ENCODE measurements at regions not wholly inside any gene's neighbourhood (a gene's known extent, or its start where the extent isn't known, plus 50 kb on each side); places are given as distances from the start of the nearest gene placed in this dataset.
A peak's percentile ranks its signal among the peaks of the same experiment; 100 is the strongest.
"Not testable (repeated sequence)": the region's sequence is repeated elsewhere in the genome, so short reads cannot be mapped to it uniquely, and the experiment has no call there.

- DNase-seq; H3K9me3 ChIP-seq; intact Hi-C loops (cut with DNase I, micrococcal nuclease); H3K36me3 ChIP-seq (ENCODE audit: low read depth); ATAC-seq; H3K4me3 ChIP-seq; H3K4me1 ChIP-seq (ENCODE audit: low read depth): not testable (repeated sequence)
Measured at GRCh38 chr1:145553795-145554194, 54.0 kb upstream of the GPR89A start.

- DNase-seq (no peak), ATAC-seq (no peak)
- no peak overlapping the region for H3K4me3 ChIP-seq
- TF ChIP-seq CTCF (IDR thresholded peaks at IDR 0.05) = no peak
- H3K36me3 ChIP-seq (ENCODE audit: low read depth) = no peaks in the 10 kb centered on the region
- no peaks in the 10 kb centered on the region for H3K4me1 ChIP-seq (ENCODE audit: low read depth)
- H3K9me3 ChIP-seq = no peaks in the 10 kb centered on the region
- intact Hi-C loops (cut with DNase I, micrococcal nuclease) = no loop called here
Measured at GRCh38 chr1:145545055-145545454, 62.7 kb upstream of the GPR89A start.

- ATAC-seq; DNase-seq; H3K9me3 ChIP-seq; intact Hi-C loops (cut with DNase I, micrococcal nuclease); H3K36me3 ChIP-seq (ENCODE audit: low read depth); H3K4me1 ChIP-seq (ENCODE audit: low read depth); H3K4me3 ChIP-seq: not testable (repeated sequence)
Measured at GRCh38 chr1:145541685-145542084, 66.1 kb upstream of the GPR89A start.

GRCh38 chr1:145541246-145541645, 66.5 kb upstream of the GPR89A start:
- intact Hi-C loops (cut with DNase I, micrococcal nuclease); H3K4me3 ChIP-seq; ATAC-seq; DNase-seq; H3K4me1 ChIP-seq (ENCODE audit: low read depth); H3K9me3 ChIP-seq; H3K36me3 ChIP-seq (ENCODE audit: low read depth): not testable (repeated sequence)

- intact Hi-C loops (cut with DNase I, micrococcal nuclease); DNase-seq; H3K36me3 ChIP-seq (ENCODE audit: low read depth); ATAC-seq; H3K4me1 ChIP-seq (ENCODE audit: low read depth); H3K9me3 ChIP-seq; H3K4me3 ChIP-seq: not testable (repeated sequence)
Measured at GRCh38 chr1:145538118-145538882, 69.5 kb upstream of the GPR89A start.

GRCh38 chr1:145537003-145537402, 70.8 kb upstream of the GPR89A start:
- DNase-seq; H3K4me1 ChIP-seq (ENCODE audit: low read depth); H3K4me3 ChIP-seq; intact Hi-C loops (cut with DNase I, micrococcal nuclease); H3K9me3 ChIP-seq; H3K36me3 ChIP-seq (ENCODE audit: low read depth): not testable (repeated sequence)
- ATAC-seq = peak; percentile 34

GRCh38 chr1:145535461-145535860, 72.3 kb upstream of the GPR89A start:
- H3K36me3 ChIP-seq (ENCODE audit: low read depth); DNase-seq; intact Hi-C loops (cut with DNase I, micrococcal nuclease); ATAC-seq; H3K4me1 ChIP-seq (ENCODE audit: low read depth); H3K9me3 ChIP-seq; H3K4me3 ChIP-seq: not testable (repeated sequence)

- ATAC-seq = not testable (repeated sequence)
Measured at GRCh38 chr1:145528068-145528564, 79.7 kb upstream of the GPR89A start.

GRCh38 chr1:145520159-145520558, 87.6 kb upstream of the GPR89A start:
- ATAC-seq; intact Hi-C loops (cut with DNase I, micrococcal nuclease); H3K36me3 ChIP-seq (ENCODE audit: low read depth); H3K9me3 ChIP-seq; H3K4me1 ChIP-seq (ENCODE audit: low read depth); DNase-seq; H3K4me3 ChIP-seq: not testable (repeated sequence)

More at GRCh38 chr1:145528068-145528564, 79.7 kb upstream of the GPR89A start:
- H3K9me3 ChIP-seq; H3K4me1 ChIP-seq (ENCODE audit: low read depth); intact Hi-C loops (cut with DNase I, micrococcal nuclease); DNase-seq; H3K4me3 ChIP-seq; H3K36me3 ChIP-seq (ENCODE audit: low read depth): not testable (repeated sequence)

GRCh38 chr1:145519302-145519701, 88.5 kb upstream of the GPR89A start:
- H3K4me3 ChIP-seq; ATAC-seq; H3K4me1 ChIP-seq (ENCODE audit: low read depth); H3K9me3 ChIP-seq; DNase-seq; intact Hi-C loops (cut with DNase I, micrococcal nuclease); H3K36me3 ChIP-seq (ENCODE audit: low read depth): not testable (repeated sequence)

- H3K4me3 ChIP-seq; H3K9me3 ChIP-seq; ATAC-seq; intact Hi-C loops (cut with DNase I, micrococcal nuclease); H3K36me3 ChIP-seq (ENCODE audit: low read depth); H3K4me1 ChIP-seq (ENCODE audit: low read depth): not testable (repeated sequence)
- DNase-seq = peak in 1 of 3 donors; percentile 12
Measured at GRCh38 chr1:145513017-145513416, 87.6 kb upstream of the NBPF20 start.

- intact Hi-C loops (cut with DNase I, micrococcal nuclease); H3K9me3 ChIP-seq: not testable (repeated sequence)
- ATAC-seq = peak; percentile 92
Measured at GRCh38 chr1:145508053-145508452, 82.7 kb upstream of the NBPF20 start.

GRCh38 chr1:145505663-145506647, 80.6 kb upstream of the NBPF20 start:
- intact Hi-C loops (cut with DNase I, micrococcal nuclease); H3K36me3 ChIP-seq (ENCODE audit: low read depth); H3K9me3 ChIP-seq; H3K4me3 ChIP-seq; H3K4me1 ChIP-seq (ENCODE audit: low read depth); DNase-seq: not testable (repeated sequence)
- peak; percentile 63 for ATAC-seq

More at GRCh38 chr1:145508053-145508452, 82.7 kb upstream of the NBPF20 start:
- H3K4me1 ChIP-seq (ENCODE audit: low read depth); DNase-seq; H3K36me3 ChIP-seq (ENCODE audit: low read depth); H3K4me3 ChIP-seq: not testable (repeated sequence)
